PC-9 (cell line): ENCODE measurements at regions not wholly inside any gene's neighbourhood (a gene's known extent, or its start where the extent isn't known, plus 50 kb on each side); places are given as distances from the start of the nearest gene placed in this dataset.

Source experiments
- BruUV-seq: library from RNA; stranded (reverse); fragments of 400-500 nt; replicated peaks from 2 replicates; lab custom pipeline; 2021; lab: Mats Ljungman, UMichigan
- CTCF ChIA-PET: fragments of 300-600 bp; sonication (Branson Sonifier 250); formaldehyde crosslinking; loops from one replicate; lab custom pipeline; 2022; ENCODE audit warnings: antibody characterized with exemption; lab: Charles Lee
- POLR2A ChIA-PET: fragments of 300-600 bp; sonication (Branson Sonifier 250); formaldehyde crosslinking; loops from one replicate; lab custom pipeline; 2022; ENCODE audit warnings: antibody characterized with exemption; ENCODE audit not compliant: unreplicated experiment; lab: Charles Lee
- DNase-seq, 2 experiments: peaks; one replicate each; pipeline versions ENCODE4 v3.0.0 to v3.0.0-alpha.2; 2015 to 2022; ENCODE audit warnings: mixed read lengths in 1 of 2
- H2AFZ ChIP-seq: fragments of 200-600 bp; sonication (generic); 2 replicates; pipeline ENCODE4 v1.8.1; 2017; ENCODE audit warnings: antibody characterized with exemption
- H3F3A ChIP-seq: fragments of 200-600 bp; sonication (generic); 2 replicates; pipeline ENCODE4 v1.8.1; 2017; ENCODE audit warnings: antibody characterized with exemption, mild to moderate bottlenecking, low read depth; ENCODE audit not compliant: insufficient read depth
- H3K27ac ChIP-seq: fragments of 200-600 bp; sonication (generic); 2 replicates; pipeline ENCODE4 v1.6.1; 2016; ENCODE audit warnings: mixed run types
- H3K27me3 ChIP-seq: fragments of 200-600 bp; sonication (generic); 2 replicates; pipeline ENCODE4 v1.6.1; 2016; ENCODE audit warnings: low read depth, mixed run types; ENCODE audit not compliant: insufficient read depth
- H3K36me3 ChIP-seq: fragments of 200-600 bp; sonication (generic); 2 replicates; pipeline ENCODE4 v1.6.1; 2016; ENCODE audit warnings: low read depth, mixed run types
- H3K4me1 ChIP-seq: fragments of 200-600 bp; sonication (generic); replicated peaks from 2 replicates; pipeline ENCODE4 v1.6.1; 2016; ENCODE audit warnings: mixed run types; ENCODE audit not compliant: insufficient read depth
- H3K4me2 ChIP-seq: fragments of 200-600 bp; sonication (generic); 2 replicates; pipeline ENCODE4 v1.6.1; 2017; ENCODE audit warnings: mixed run types
- H3K4me3 ChIP-seq: fragments of 200-600 bp; sonication (generic); 2 replicates; pipeline ENCODE4 v1.6.1; 2016; ENCODE audit warnings: mixed run types
- H3K79me2 ChIP-seq: fragments of 200-600 bp; sonication (generic); 2 replicates; pipeline ENCODE4 v1.6.1; 2017; ENCODE audit warnings: low read depth, mixed run types
- H3K9me2 ChIP-seq: fragments of 200-600 bp; sonication (generic); 2 replicates; pipeline ENCODE4 v1.8.1; 2017; ENCODE audit warnings: mild to moderate bottlenecking; ENCODE audit not compliant: insufficient read depth
- H3K9me3 ChIP-seq: fragments of 200-600 bp; sonication (generic); 2 replicates; pipeline ENCODE4 v1.8.1; 2016; ENCODE audit warnings: low read depth; ENCODE audit not compliant: insufficient read depth
- H4K20me1 ChIP-seq: fragments of 200-600 bp; sonication (generic); 2 replicates; pipeline ENCODE4 v1.8.1; 2017; ENCODE audit not compliant: insufficient read depth
- CTCF ChIP-seq: fragments of 200-600 bp; sonication (generic); conservative IDR thresholded peaks from 2 replicates; pipeline ENCODE4 v1.6.1; 2017; ENCODE audit warnings: mixed run types, antibody characterized with exemption, mild to moderate bottlenecking, moderate library complexity
- EZH2 ChIP-seq: fragments of 200-600 bp; sonication (generic); IDR thresholded peaks from 2 replicates; pipeline ENCODE4 v1.8.0; 2017; ENCODE audit warnings: antibody characterized with exemption, low read depth
- intact Hi-C: fragments of 100-400 bp; cut with micrococcal nuclease; formaldehyde crosslinking; loops from one replicate; pipeline ENCODE4 v1.10.0; 2022; ENCODE audit not compliant: unreplicated experiment

GRCh38 chr18:57983965-57984364, 60.1 kb upstream of the NEDD4L start:
- Histone ChIP-seq H3K4me3 (no peak overlapping the region), H3K36me3 (no peaks in the 10 kb centered on the region), H3K4me1 (no peaks in the 10 kb centered on the region), H3K79me2 (no peaks in the 10 kb centered on the region), H3K4me2 (no peak overlapping the region), H3K27ac (no peak overlapping the region), H3K27me3 (no peaks in the 10 kb centered on the region), H3F3A (no peaks in the 10 kb centered on the region), H2AFZ (no peak overlapping the region), H3K9me3 (no peaks in the 10 kb centered on the region), H3K9me2 (0 out of 2 replicates have a peak, but pooled peaks cover 4% of the 10 kb centered on the region), H4K20me1 (no peaks in the 10 kb centered on the region)
- intact Hi-C loops, result no loop called here
- ChIA-PET POLR2A (no interaction called here), CTCF (no interaction called here)
- TF ChIP-seq CTCF, result no peak
- no peak for TF ChIP-seq EZH2
- no peak for DNase-seq
- BruUV-seq, result no TSS peak

- H3K4me2 ChIP-seq, result no peak overlapping the region
- H4K20me1 ChIP-seq, result no peaks in the 10 kb centered on the region
- intact Hi-C loops, result no loop called here
- H3K27me3 ChIP-seq, result no peaks in the 10 kb centered on the region
- H3K4me1 ChIP-seq, result no peaks in the 10 kb centered on the region
- no peak overlapping the region for H3K27ac ChIP-seq
- H3K4me3 ChIP-seq, result no peak overlapping the region
- no TSS peak for BruUV-seq
- H2AFZ ChIP-seq, result no peak overlapping the region
- no peaks in the 10 kb centered on the region for H3K79me2 ChIP-seq
- 0 out of 2 replicates have a peak, but pooled peaks cover 4% of the 10 kb centered on the region for H3K9me2 ChIP-seq
- DNase-seq, result no peak
- no peaks in the 10 kb centered on the region for H3K9me3 ChIP-seq
- TF ChIP-seq CTCF (no peak), EZH2 (no peak)
- no peaks in the 10 kb centered on the region for H3F3A ChIP-seq
- POLR2A ChIA-PET, result no interaction called here
- no peaks in the 10 kb centered on the region for H3K36me3 ChIP-seq
- CTCF ChIA-PET, result interaction anchor here (0.5 kb wide), 1 partner anchor 95 kb away, joined by 6 read pairs; no protein-coding TSS in a partner anchor
Measured at GRCh38 chr18:57983472-57983871, 60.6 kb upstream of the NEDD4L start.

- intact Hi-C loops, result no loop called here
- TF ChIP-seq EZH2 (no peak), CTCF (no peak)
- Histone ChIP-seq H3K4me1 (no peaks in the 10 kb centered on the region), H3F3A (no peaks in the 10 kb centered on the region), H3K27ac (no peak overlapping the region), H3K36me3 (no peaks in the 10 kb centered on the region), H2AFZ (no peak overlapping the region), H3K9me3 (no peaks in the 10 kb centered on the region), H3K9me2 (0 out of 2 replicates have a peak, but pooled peaks cover 4% of the 10 kb centered on the region), H3K79me2 (no peaks in the 10 kb centered on the region), H3K27me3 (no peaks in the 10 kb centered on the region), H3K4me2 (no peak overlapping the region), H3K4me3 (no peak overlapping the region), H4K20me1 (no peaks in the 10 kb centered on the region)
- ChIA-PET CTCF (interaction anchor here (0.5 kb wide), 1 partner anchor 96 kb away, joined by 6 read pairs; no protein-coding TSS in a partner anchor), POLR2A (interaction anchor here (0.7 kb wide), 1 partner anchor 116 kb away, joined by 6 read pairs; no protein-coding TSS in a partner anchor)
- no TSS peak for BruUV-seq
- no peak for DNase-seq
Measured at GRCh38 chr18:57982372-57983021, 61.5 kb upstream of the NEDD4L start.
